ENCODE measurements at regions not wholly inside any gene's neighbourhood (a gene's known extent, or its start where the extent isn't known, plus 50 kb on each side); places are given as distances from the start of the nearest gene placed in this dataset.

- H3K4me3 Mint-ChIP-seq = no peak overlapping the region
- peaks cover 16% of the 10 kb centered on the region for H3K27me3 Mint-ChIP-seq (ENCODE audit: low read depth)
- TF ChIP-seq, protein P1, sequence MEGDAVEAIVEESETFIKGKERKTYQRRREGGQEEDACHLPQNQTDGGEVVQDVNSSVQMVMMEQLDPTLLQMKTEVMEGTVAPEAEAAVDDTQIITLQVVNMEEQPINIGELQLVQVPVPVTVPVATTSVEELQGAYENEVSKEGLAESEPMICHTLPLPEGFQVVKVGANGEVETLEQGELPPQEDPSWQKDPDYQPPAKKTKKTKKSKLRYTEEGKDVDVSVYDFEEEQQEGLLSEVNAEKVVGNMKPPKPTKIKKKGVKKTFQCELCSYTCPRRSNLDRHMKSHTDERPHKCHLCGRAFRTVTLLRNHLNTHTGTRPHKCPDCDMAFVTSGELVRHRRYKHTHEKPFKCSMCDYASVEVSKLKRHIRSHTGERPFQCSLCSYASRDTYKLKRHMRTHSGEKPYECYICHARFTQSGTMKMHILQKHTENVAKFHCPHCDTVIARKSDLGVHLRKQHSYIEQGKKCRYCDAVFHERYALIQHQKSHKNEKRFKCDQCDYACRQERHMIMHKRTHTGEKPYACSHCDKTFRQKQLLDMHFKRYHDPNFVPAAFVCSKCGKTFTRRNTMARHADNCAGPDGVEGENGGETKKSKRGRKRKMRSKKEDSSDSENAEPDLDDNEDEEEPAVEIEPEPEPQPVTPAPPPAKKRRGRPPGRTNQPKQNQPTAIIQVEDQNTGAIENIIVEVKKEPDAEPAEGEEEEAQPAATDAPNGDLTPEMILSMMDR (IDR thresholded peaks at IDR 0.05; ENCODE audit: unreplicated experiment in 3 of 3) = no peak
- no peak overlapping the region for H3K27ac Mint-ChIP-seq
- H3K4me1 Mint-ChIP-seq = peaks cover 8% of the 10 kb centered on the region
- no peaks in the 10 kb centered on the region for H3K9me3 Mint-ChIP-seq
- no peaks in the 10 kb centered on the region for H3K36me3 Mint-ChIP-seq (ENCODE audit: low read depth)
These were observed 74.1 kb upstream of the AMPD3 start for GRCh38 chr11:10380921-10381320.

DNA sequence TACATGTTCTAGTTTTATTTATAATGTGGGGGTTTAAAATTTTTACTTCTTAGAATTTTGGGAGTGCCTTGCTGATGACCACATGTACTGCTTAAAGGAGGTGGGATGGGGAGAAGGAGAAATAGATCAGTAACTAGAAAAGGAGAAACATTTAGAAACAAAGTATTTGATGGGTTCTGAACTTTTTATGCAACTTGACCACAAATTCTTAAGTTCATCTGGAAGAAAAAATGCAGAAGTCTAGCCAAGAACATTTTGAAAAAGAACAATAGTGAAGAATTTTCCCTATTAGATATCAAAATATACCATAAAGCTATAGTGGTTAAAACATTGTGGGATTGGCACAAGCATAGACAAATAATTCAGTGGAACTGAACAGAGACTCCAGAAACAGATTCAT, 73.3 kb upstream of the AMPD3 start:
- Mint-ChIP-seq H3K9me3 (no peaks in the 10 kb centered on the region), H3K4me1 (peaks cover 7% of the 10 kb centered on the region), H3K27ac (no peak overlapping the region), H3K4me3 (no peak overlapping the region), H3K36me3 (ENCODE audit: low read depth) (no peaks in the 10 kb centered on the region), H3K27me3 (ENCODE audit: low read depth) (peaks cover 21% of the 10 kb centered on the region)
- TF ChIP-seq, protein P1 (IDR thresholded peaks at IDR 0.05; ENCODE audit: unreplicated experiment in 3 of 3) = no peak

GRCh38 chr11:10382518-10382917, 72.5 kb upstream of the AMPD3 start:
- H3K4me1 Mint-ChIP-seq = peaks cover 14% of the 10 kb centered on the region
- H3K4me3 Mint-ChIP-seq = no peak overlapping the region
- peaks cover 27% of the 10 kb centered on the region for H3K27me3 Mint-ChIP-seq (ENCODE audit: low read depth)
- H3K36me3 Mint-ChIP-seq (ENCODE audit: low read depth) = no peaks in the 10 kb centered on the region
- TF ChIP-seq, protein P1 (IDR thresholded peaks at IDR 0.05; ENCODE audit: unreplicated experiment in 3 of 3) = no peak
- H3K27ac Mint-ChIP-seq = no peak overlapping the region
- H3K9me3 Mint-ChIP-seq = no peaks in the 10 kb centered on the region

DNA sequence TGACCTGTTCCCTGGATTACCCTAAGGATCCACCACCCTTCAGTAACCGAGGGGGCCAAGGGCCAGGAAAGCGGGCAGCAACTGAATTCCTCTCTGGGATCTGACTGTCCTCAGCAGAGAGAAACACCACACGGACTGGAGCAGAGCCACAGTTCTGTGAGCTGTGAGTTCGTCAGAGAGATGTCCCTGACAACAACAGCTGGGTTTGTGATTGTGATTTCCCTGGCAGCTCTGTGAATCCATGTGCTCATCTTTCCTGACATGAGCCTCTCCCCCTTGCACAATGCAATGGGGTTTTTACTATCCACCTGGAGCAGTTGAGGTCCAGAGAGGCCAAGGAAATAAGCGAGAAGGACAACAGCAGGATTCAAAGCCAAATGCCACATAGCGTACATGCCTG, 69.4 kb upstream of the AMPD3 start:
- Mint-ChIP-seq H3K4me1 (peaks cover 21% of the 10 kb centered on the region), H3K27ac (no peak overlapping the region), H3K4me3 (no peak overlapping the region), H3K36me3 (ENCODE audit: low read depth) (no peaks in the 10 kb centered on the region), H3K27me3 (ENCODE audit: low read depth) (peaks cover 40% of the 10 kb centered on the region), H3K9me3 (no peaks in the 10 kb centered on the region)
- TF ChIP-seq, protein P1 (IDR thresholded peaks at IDR 0.05; ENCODE audit: unreplicated experiment in 3 of 3) = no peak

GRCh38 chr11:10386361-10386760, 68.7 kb upstream of the AMPD3 start:
- H3K36me3 Mint-ChIP-seq (ENCODE audit: low read depth) = no peaks in the 10 kb centered on the region
- peak overlapping the region in 2 of 3 experiments; percentile 78 to 92 for H3K27ac Mint-ChIP-seq
- H3K4me1 Mint-ChIP-seq = peaks cover 24% of the 10 kb centered on the region
- H3K9me3 Mint-ChIP-seq = no peaks in the 10 kb centered on the region
- peaks cover 41% of the 10 kb centered on the region for H3K27me3 Mint-ChIP-seq (ENCODE audit: low read depth)
- no peak overlapping the region for H3K4me3 Mint-ChIP-seq
- TF ChIP-seq, protein P1 (IDR thresholded peaks at IDR 0.05; ENCODE audit: unreplicated experiment in 3 of 3) = no peak

GRCh38 chr11:10386861-10387205, 68.2 kb upstream of the AMPD3 start:
- Mint-ChIP-seq H3K4me3 (no peak overlapping the region), H3K36me3 (ENCODE audit: low read depth) (no peaks in the 10 kb centered on the region), H3K9me3 (no peaks in the 10 kb centered on the region), H3K27ac (peak overlapping the region; percentile 75 to 92 (median 78)), H3K4me1 (peaks cover 24% of the 10 kb centered on the region), H3K27me3 (ENCODE audit: low read depth) (peaks cover 41% of the 10 kb centered on the region)
- TF ChIP-seq, protein P1 (IDR thresholded peaks at IDR 0.05; ENCODE audit: unreplicated experiment in 3 of 3) = no peak

Data from nephron (organoid).